ENCODE measurements at regions not wholly inside any gene's neighbourhood (a gene's known extent, or its start where the extent isn't known, plus 50 kb on each side); places are given as distances from the start of the nearest gene placed in this dataset.

DNA sequence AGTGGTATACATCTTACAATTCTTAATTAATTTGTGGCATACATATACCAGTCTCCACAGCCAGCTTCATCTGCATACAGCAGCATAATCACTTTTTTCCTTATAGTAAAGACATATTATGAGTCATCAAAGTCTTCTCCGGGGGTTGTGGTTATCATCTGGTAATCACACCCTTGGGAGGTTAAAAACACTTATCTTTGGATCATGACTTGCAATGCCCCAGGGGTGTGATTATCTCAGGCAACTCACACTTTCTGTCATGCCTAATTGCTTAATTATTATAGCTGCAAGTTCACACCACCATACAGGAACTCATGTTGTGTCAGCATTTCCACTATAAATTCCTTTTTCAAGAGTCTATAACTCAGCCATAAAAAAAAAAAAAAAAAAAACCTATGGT is 218.4 kb downstream of the ANXA1 start:
- H3K9me3 ChIP-seq (ENCODE audit: control extremely low read depth in 1 of 3, control insufficient read depth in 2 of 3, insufficient read depth in 1 of 3, low read length in 2 of 3), result no peaks in the 10 kb centered on the region
- TF ChIP-seq, protein P1, sequence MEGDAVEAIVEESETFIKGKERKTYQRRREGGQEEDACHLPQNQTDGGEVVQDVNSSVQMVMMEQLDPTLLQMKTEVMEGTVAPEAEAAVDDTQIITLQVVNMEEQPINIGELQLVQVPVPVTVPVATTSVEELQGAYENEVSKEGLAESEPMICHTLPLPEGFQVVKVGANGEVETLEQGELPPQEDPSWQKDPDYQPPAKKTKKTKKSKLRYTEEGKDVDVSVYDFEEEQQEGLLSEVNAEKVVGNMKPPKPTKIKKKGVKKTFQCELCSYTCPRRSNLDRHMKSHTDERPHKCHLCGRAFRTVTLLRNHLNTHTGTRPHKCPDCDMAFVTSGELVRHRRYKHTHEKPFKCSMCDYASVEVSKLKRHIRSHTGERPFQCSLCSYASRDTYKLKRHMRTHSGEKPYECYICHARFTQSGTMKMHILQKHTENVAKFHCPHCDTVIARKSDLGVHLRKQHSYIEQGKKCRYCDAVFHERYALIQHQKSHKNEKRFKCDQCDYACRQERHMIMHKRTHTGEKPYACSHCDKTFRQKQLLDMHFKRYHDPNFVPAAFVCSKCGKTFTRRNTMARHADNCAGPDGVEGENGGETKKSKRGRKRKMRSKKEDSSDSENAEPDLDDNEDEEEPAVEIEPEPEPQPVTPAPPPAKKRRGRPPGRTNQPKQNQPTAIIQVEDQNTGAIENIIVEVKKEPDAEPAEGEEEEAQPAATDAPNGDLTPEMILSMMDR (IDR thresholded peaks at IDR 0.05), result no peak
- no peak for TF ChIP-seq EZH2 (IDR thresholded peaks at IDR 0.05; ENCODE audit: borderline replicate concordance, insufficient read depth, low read depth, low read length, poor library complexity, severe bottlenecking)
- Mint-ChIP-seq H3K9me3 (ENCODE audit: insufficient read depth) (peaks cover 2% of the 10 kb centered on the region), H3K4me1 (no peaks in the 10 kb centered on the region), H3K27me3 (no peaks in the 10 kb centered on the region), H3K4me3 (no peak overlapping the region), H3K27ac (no peak overlapping the region)
- no peaks in the 10 kb centered on the region for H4K20me1 ChIP-seq (ENCODE audit: control insufficient read depth, insufficient read depth, low read length, poor library complexity, severe bottlenecking)
- H3K4me3 ChIP-seq (ENCODE audit: control extremely low read depth in 1 of 5, extremely low read depth in 1 of 5, insufficient read depth in 1 of 5, low read depth in 2 of 5, low read length in 4 of 5), result no peak overlapping the region
- no peaks in the 10 kb centered on the region for H3K79me2 ChIP-seq (ENCODE audit: control insufficient read depth, insufficient read depth, low read length)
- WGBS (ENCODE audit: insufficient coverage), result no CpG with 5 or more reads among the region's 1 CpG
- H3K9ac ChIP-seq (ENCODE audit: low read length), result no peak overlapping the region
- no peak for DNase-seq
- no peaks in the 10 kb centered on the region for H3K36me3 ChIP-seq (replicated peaks in 1 of 2; ENCODE audit: control extremely low read depth in 1 of 2, control insufficient read depth in 1 of 2, extremely low read depth in 1 of 2, insufficient read depth in 2 of 2, low read length in 1 of 2)
- CTCF ChIA-PET, result no interaction called here
- POLR2A ChIA-PET, result no interaction called here
- intact Hi-C loops (cut with micrococcal nuclease), result no loop called here
- H3K4me2 ChIP-seq (replicated peaks; ENCODE audit: low read depth, low read length, poor library complexity, severe bottlenecking), result no peak overlapping the region
- H3K27me3 ChIP-seq (replicated peaks in 1 of 4; ENCODE audit: control extremely low read depth in 1 of 4, control insufficient read depth in 3 of 4, insufficient read depth in 4 of 4, low read length in 3 of 4), result no peaks in the 10 kb centered on the region
- ATAC-seq (ENCODE audit: low read depth), result no peak
- H3K4me1 ChIP-seq (ENCODE audit: control insufficient read depth in 2 of 2, insufficient read depth in 2 of 2, low read length in 2 of 2), result no peaks in the 10 kb centered on the region
- H2AFZ ChIP-seq (ENCODE audit: insufficient read depth, low read depth, low read length, poor library complexity, severe bottlenecking), result no peak overlapping the region
- no peak overlapping the region for H3K27ac ChIP-seq (ENCODE audit: low read length in 2 of 2)

DNA sequence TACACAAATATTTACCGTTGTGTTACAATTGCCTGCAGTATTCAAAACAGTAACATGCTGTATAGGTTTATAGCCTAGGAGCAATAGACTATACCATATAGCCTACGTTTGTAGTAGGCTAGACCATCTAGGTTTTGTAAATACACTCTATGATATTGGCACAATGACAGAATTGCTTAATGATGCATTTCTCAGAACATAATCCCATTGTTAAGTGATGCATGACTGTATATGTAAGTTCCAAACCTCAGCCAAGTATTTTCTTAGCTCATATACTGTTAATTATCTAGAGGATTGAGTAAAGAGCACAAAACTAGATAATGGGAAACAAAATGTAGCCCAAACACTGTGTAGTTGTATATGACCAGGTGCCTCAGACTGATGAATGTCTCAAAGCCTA is 220.1 kb downstream of the ANXA1 start:
- H3K27me3 Mint-ChIP-seq, result no peaks in the 10 kb centered on the region
- Histone ChIP-seq H3K4me2 (replicated peaks; ENCODE audit: low read depth, low read length, poor library complexity, severe bottlenecking) (no peak overlapping the region), H3K9ac (ENCODE audit: low read length) (no peak overlapping the region), H3K4me1 (ENCODE audit: control insufficient read depth in 2 of 2, insufficient read depth in 2 of 2, low read length in 2 of 2) (no peaks in the 10 kb centered on the region), H3K27ac (ENCODE audit: low read length in 2 of 2) (no peak overlapping the region), H4K20me1 (ENCODE audit: control insufficient read depth, insufficient read depth, low read length, poor library complexity, severe bottlenecking) (no peaks in the 10 kb centered on the region), H3K4me3 (ENCODE audit: control extremely low read depth in 1 of 5, extremely low read depth in 1 of 5, insufficient read depth in 1 of 5, low read depth in 2 of 5, low read length in 4 of 5) (no peak overlapping the region), H3K79me2 (ENCODE audit: control insufficient read depth, insufficient read depth, low read length) (no peaks in the 10 kb centered on the region), H3K36me3 (replicated peaks in 1 of 2; ENCODE audit: control extremely low read depth in 1 of 2, control insufficient read depth in 1 of 2, extremely low read depth in 1 of 2, insufficient read depth in 2 of 2, low read length in 1 of 2) (no peaks in the 10 kb centered on the region), H3K9me3 (ENCODE audit: control extremely low read depth in 1 of 3, control insufficient read depth in 2 of 3, insufficient read depth in 1 of 3, low read length in 2 of 3) (no peaks in the 10 kb centered on the region), H3K27me3 (replicated peaks in 1 of 4; ENCODE audit: control extremely low read depth in 1 of 4, control insufficient read depth in 3 of 4, insufficient read depth in 4 of 4, low read length in 3 of 4) (no peaks in the 10 kb centered on the region), H2AFZ (ENCODE audit: insufficient read depth, low read depth, low read length, poor library complexity, severe bottlenecking) (no peak overlapping the region)
- H3K4me3 Mint-ChIP-seq, result no peak overlapping the region
- H3K4me1 Mint-ChIP-seq, result no peaks in the 10 kb centered on the region
- TF ChIP-seq, protein P1 (IDR thresholded peaks at IDR 0.05), result no peak
- no peak for TF ChIP-seq EZH2 (IDR thresholded peaks at IDR 0.05; ENCODE audit: borderline replicate concordance, insufficient read depth, low read depth, low read length, poor library complexity, severe bottlenecking)
- DNase-seq (no peak), ATAC-seq (ENCODE audit: low read depth) (no peak)
- intact Hi-C loops (cut with micrococcal nuclease), result no loop called here
- CTCF ChIA-PET, result no interaction called here
- no CpG with 5 or more reads among the region's 2 CpGs for WGBS (ENCODE audit: insufficient coverage)
- H3K27ac Mint-ChIP-seq, result no peak overlapping the region
- no peaks in the 10 kb centered on the region for H3K9me3 Mint-ChIP-seq (ENCODE audit: insufficient read depth)
- POLR2A ChIA-PET, result no interaction called here
